HEK293T (cell line): ENCODE measurements at regions not wholly inside any gene's neighbourhood (a gene's known extent, or its start where the extent isn't known, plus 50 kb on each side); places are given as distances from the start of the nearest gene placed in this dataset.

ENCODE experiments used
- CTCF ChIA-PET: fragments of 350-600 bp; formaldehyde crosslinking; extraction: SDS; loops from one replicate; lab custom pipeline; 2021; ENCODE audit warnings: antibody characterized with exemption, inconsistent platforms; lab: Yijun Ruan, JAX
- POLR2A ChIA-PET: fragments of 350-600 bp; formaldehyde crosslinking; extraction: SDS; loops from one replicate; lab custom pipeline; 2020; ENCODE audit warnings: antibody characterized with exemption, inconsistent platforms; lab: Yijun Ruan, JAX
- DNase-seq: peaks from one replicate; pipeline ENCODE4 v3.0.0; 2012; ENCODE audit warnings: mixed read lengths; ENCODE audit errors: extremely low spot score
- ARNT ChIP-seq: fragments of 450-650 bp; IDR thresholded peaks from 2 replicates; pipeline ENCODE4 v1.6.1; 2017; ENCODE audit warnings: mild to moderate bottlenecking
- BHLHE40 ChIP-seq: fragments of 450-650 bp; IDR thresholded peaks from 2 replicates; pipeline ENCODE4 v1.6.1; 2016; ENCODE audit warnings: mild to moderate bottlenecking, moderate library complexity, borderline replicate concordance
- CTBP1 ChIP-seq: fragments of 450-650 bp; IDR thresholded peaks from 2 replicates; pipeline ENCODE4 v1.6.1; 2016; ENCODE audit warnings: borderline replicate concordance
- ELF4 ChIP-seq: fragments of 450-650 bp; IDR thresholded peaks from 2 replicates; pipeline ENCODE4 v1.6.1; 2017; ENCODE audit warnings: antibody characterized with exemption
- FOXA1 ChIP-seq: fragments of 450-650 bp; IDR thresholded peaks from 2 replicates; pipeline ENCODE4 v1.6.1; 2016; ENCODE audit warnings: mild to moderate bottlenecking
- FOXK2 ChIP-seq: fragments of 450-650 bp; IDR thresholded peaks from 2 replicates; pipeline ENCODE4 v1.6.1; 2016; ENCODE audit warnings: mild to moderate bottlenecking
- FOXM1 ChIP-seq: fragments of 450-650 bp; IDR thresholded peaks from 2 replicates; pipeline ENCODE4 v1.6.1; 2017; ENCODE audit warnings: mild to moderate bottlenecking, borderline replicate concordance
- HDGF ChIP-seq: fragments of 450-650 bp; IDR thresholded peaks from 2 replicates; pipeline ENCODE4 v1.6.1; 2017; ENCODE audit warnings: antibody characterized with exemption, borderline replicate concordance
- L3MBTL2 ChIP-seq: fragments of 450-650 bp; conservative IDR thresholded peaks from 2 replicates; pipeline ENCODE4 v1.6.1; 2016; ENCODE audit warnings: mild to moderate bottlenecking
- LEF1 ChIP-seq: fragments of 450-650 bp; IDR thresholded peaks from 2 replicates; pipeline ENCODE4 v1.6.1; 2017; ENCODE audit warnings: mild to moderate bottlenecking, borderline replicate concordance
- NFRKB ChIP-seq: fragments of 450-650 bp; IDR thresholded peaks from 2 replicates; pipeline ENCODE4 v1.6.1; 2016; ENCODE audit warnings: mild to moderate bottlenecking, moderate library complexity
- SP1 ChIP-seq: fragments of 450-650 bp; IDR thresholded peaks from 2 replicates; pipeline ENCODE4 v1.6.1; 2017
- SUZ12 ChIP-seq: fragments of 450-650 bp; IDR thresholded peaks from 2 replicates; pipeline ENCODE4 v1.6.1; 2016; ENCODE audit warnings: mild to moderate bottlenecking
- TARDBP ChIP-seq: fragments of 450-650 bp; IDR thresholded peaks from 2 replicates; pipeline ENCODE4 v1.6.1; 2016
- ZNF384 ChIP-seq: fragments of 450-650 bp; IDR thresholded peaks from 2 replicates; pipeline ENCODE4 v1.6.1; 2016
- TF ChIP-seq, protein P1 (sequence below): fragments of 450-650 bp; IDR thresholded peaks from 2 replicates; pipeline ENCODE4 v1.6.1; 2016

- CTCF ChIA-PET = no interaction called here
- no peak for TF ChIP-seq FOXK2
- no peak for TF ChIP-seq ARNT
- no peak for TF ChIP-seq HDGF
- TF ChIP-seq SUZ12 = no peak
- TF ChIP-seq FOXA1 = no peak
Observed at GRCh38 chr14:96931751-96932150, 134.6 kb downstream of the VRK1 start.

GRCh38 chr14:96934638-96935330 lies 137.6 kb downstream of the VRK1 start:
- TF ChIP-seq ELF4 (no peak), NFRKB (no peak), ARNT (no peak), BHLHE40 (no peak), LEF1 (no peak), FOXM1 (no peak), SUZ12 (no peak), CTBP1 (no peak), TARDBP (no peak), SP1 (no peak), FOXA1 (no peak)
- TF ChIP-seq, protein P1, sequence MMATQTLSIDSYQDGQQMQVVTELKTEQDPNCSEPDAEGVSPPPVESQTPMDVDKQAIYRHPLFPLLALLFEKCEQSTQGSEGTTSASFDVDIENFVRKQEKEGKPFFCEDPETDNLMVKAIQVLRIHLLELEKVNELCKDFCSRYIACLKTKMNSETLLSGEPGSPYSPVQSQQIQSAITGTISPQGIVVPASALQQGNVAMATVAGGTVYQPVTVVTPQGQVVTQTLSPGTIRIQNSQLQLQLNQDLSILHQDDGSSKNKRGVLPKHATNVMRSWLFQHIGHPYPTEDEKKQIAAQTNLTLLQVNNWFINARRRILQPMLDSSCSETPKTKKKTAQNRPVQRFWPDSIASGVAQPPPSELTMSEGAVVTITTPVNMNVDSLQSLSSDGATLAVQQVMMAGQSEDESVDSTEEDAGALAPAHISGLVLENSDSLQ = no peak
- ChIA-PET POLR2A (no interaction called here), CTCF (no interaction called here)
- DNase-seq = no peak

More at GRCh38 chr14:96931751-96932150, 134.6 kb downstream of the VRK1 start:
- DNase-seq = no peak
- POLR2A ChIA-PET = no interaction called here

- DNase-seq = no peak
- TF ChIP-seq TARDBP = no peak
- TF ChIP-seq ZNF384 = no peak
- TF ChIP-seq HDGF = no peak
- CTCF ChIA-PET = no interaction called here
- POLR2A ChIA-PET = no interaction called here
Observed at GRCh38 chr14:96938946-96939345, 141.8 kb downstream of the VRK1 start.

DNA sequence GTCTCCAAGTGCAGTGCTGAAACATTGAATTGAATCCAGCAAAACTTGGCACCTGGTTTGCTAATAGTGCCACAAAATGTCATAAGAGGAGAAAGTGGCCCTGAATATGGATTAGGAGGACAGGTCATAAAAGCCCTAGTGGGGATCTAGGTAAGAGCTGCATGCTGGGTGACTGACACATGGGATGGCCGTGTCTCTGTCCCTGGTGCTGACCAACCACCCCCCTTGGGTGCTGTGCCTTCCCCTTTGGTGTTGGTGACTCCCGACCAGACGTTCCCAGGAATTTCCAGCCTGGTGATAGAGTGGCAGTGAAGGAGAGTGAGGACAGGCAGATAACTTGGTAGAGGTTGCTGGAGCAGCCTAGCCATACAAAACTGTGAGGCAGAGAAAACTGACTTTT lies 142.8 kb downstream of the VRK1 start:
- ChIA-PET POLR2A (no interaction called here), CTCF (no interaction called here)
- TF ChIP-seq TARDBP (no peak), NFRKB (no peak), SP1 (no peak), L3MBTL2 (no peak), ZNF384 (no peak)
- TF ChIP-seq, protein P1 = peak; percentile 32; the same call in 1 of the 2 replicates
- DNase-seq = no peak

DNA sequence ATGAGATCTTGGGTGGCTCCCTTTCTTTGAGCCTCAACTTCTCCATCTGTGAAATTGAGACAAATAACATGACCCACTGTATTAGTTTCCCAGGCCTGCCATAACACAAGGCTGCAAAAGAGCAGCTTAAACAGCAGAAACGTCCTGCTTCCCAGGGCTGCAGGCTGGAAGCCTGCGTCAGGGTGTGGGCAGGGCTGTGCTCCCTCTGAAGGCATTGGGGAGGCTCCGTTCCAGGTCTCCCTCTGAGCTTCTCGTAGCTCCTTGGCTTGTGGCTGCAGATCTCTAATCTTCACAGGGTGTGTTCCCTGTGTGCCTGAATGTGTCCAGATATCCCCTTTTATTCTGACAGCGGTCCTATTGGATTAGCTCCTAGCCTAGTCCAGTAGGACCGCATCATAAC lies 147.1 kb downstream of the VRK1 start:
- no peak for DNase-seq
- POLR2A ChIA-PET = no interaction called here
- CTCF ChIA-PET = no interaction called here
- TF ChIP-seq BHLHE40 = no peak
- TF ChIP-seq SUZ12 = no peak
- TF ChIP-seq L3MBTL2 = no peak
- no peak for TF ChIP-seq SP1
- TF ChIP-seq FOXA1 = no peak
- no peak for TF ChIP-seq ELF4
- TF ChIP-seq FOXM1 = no peak
- no peak for TF ChIP-seq NFRKB
- no peak for TF ChIP-seq CTBP1
- TF ChIP-seq FOXK2 = no peak
- TF ChIP-seq HDGF = no peak

DNA sequence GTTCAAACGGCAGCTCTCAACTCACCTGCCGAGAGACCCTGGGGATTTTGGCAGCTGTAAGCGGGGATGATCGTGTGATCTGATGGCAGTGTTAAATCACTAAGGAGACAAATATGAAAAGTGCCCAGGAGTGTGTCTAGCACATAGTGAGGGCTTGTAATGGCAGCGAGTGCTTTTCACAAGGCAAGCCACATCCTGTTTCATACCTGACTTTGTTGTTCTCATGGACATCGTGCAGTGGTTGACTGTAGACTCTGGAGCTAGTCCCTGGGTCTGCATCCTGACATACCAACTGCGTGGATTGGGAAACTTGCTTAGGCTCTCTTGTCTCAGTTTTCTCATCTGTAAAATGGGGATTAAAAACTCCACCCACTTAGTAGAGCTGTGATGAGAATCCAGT lies 148.5 kb downstream of the VRK1 start:
- POLR2A ChIA-PET = no interaction called here
- CTCF ChIA-PET = no interaction called here
- TF ChIP-seq TARDBP (no peak), ARNT (no peak), L3MBTL2 (no peak), HDGF (no peak), FOXM1 (no peak), FOXA1 (no peak), CTBP1 (no peak), FOXK2 (no peak), SUZ12 (no peak), ZNF384 (no peak), LEF1 (no peak), SP1 (no peak), ELF4 (no peak), NFRKB (no peak)
- TF ChIP-seq, protein P1 = no peak
- no peak for DNase-seq

- TF ChIP-seq FOXM1 (no peak), ARNT (no peak), BHLHE40 (no peak), HDGF (no peak), LEF1 (no peak), FOXK2 (no peak), ZNF384 (no peak), ELF4 (no peak), SUZ12 (no peak), NFRKB (no peak), CTBP1 (no peak), FOXA1 (no peak), SP1 (no peak), L3MBTL2 (no peak), TARDBP (no peak)
- TF ChIP-seq, protein P1 = no peak
- DNase-seq = no peak
- POLR2A ChIA-PET = no interaction called here
- CTCF ChIA-PET = no interaction called here
Observed at GRCh38 chr14:96949594-96949993, 152.4 kb downstream of the VRK1 start.
